Skeletal muscle satellite cell (primary cell): ENCODE measurements at regions not wholly inside any gene's neighbourhood (a gene's known extent, or its start where the extent isn't known, plus 50 kb on each side); places are given as distances from the start of the nearest gene placed in this dataset.

ENCODE experiments used
- H3K27me3 ChIP-seq: 2 replicates; pipeline ENCODE4 v1.7.0; 2013; ENCODE audit warnings: low read length; ENCODE audit not compliant: control insufficient read depth, insufficient read depth
- H3K36me3 ChIP-seq: 2 replicates; pipeline ENCODE4 v1.7.0; 2013; ENCODE audit warnings: mild to moderate bottlenecking, control low read depth, low read length; ENCODE audit not compliant: insufficient read depth
- H3K4me1 ChIP-seq: 2 replicates; pipeline ENCODE4 v1.7.0; 2013; ENCODE audit warnings: low read length; ENCODE audit not compliant: control insufficient read depth, insufficient read depth
- H3K4me2 ChIP-seq: 2 replicates; pipeline ENCODE4 v1.7.0; 2013; ENCODE audit warnings: mild to moderate bottlenecking, low read length
- H3K4me3 ChIP-seq: 2 replicates; pipeline ENCODE4 v1.7.0; 2013; ENCODE audit warnings: low read length
- H3K9ac ChIP-seq: 2 replicates; pipeline ENCODE4 v1.7.0; 2013; ENCODE audit warnings: mild to moderate bottlenecking, low read depth, low read length, moderate library complexity
- H3K9me3 ChIP-seq: replicated peaks from 2 replicates; pipeline ENCODE4 v1.7.0; 2013; ENCODE audit warnings: mild to moderate bottlenecking, control low read depth, low read length

DNA sequence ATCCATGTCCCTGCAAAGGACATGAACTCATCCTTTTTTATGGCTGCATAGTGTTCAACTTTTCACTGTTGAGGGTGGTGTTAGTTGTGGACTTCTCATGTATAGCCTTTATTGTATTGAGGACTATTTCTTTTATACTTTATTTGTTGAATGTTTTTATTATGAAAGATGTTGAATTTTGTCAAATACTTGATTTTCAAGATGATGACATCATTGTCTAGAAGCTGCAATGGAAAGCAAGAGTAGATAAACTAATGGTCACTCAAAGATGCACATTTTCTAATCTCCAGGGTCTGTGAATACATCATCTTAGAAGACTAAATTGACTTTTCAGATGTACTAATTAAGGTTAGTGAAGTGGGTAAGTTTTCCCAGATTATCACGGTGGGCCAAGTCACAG, 1117.0 kb downstream of the DSC3 start:
- Histone ChIP-seq H3K4me3 (no peak overlapping the region), H3K27me3 (no peaks in the 10 kb centered on the region), H3K36me3 (no peaks in the 10 kb centered on the region), H3K9me3 (no peaks in the 10 kb centered on the region), H3K9ac (no peak overlapping the region), H3K4me1 (no peaks in the 10 kb centered on the region), H3K4me2 (no peak overlapping the region)

GRCh38 chr18:29912351-29912750, 1130.2 kb downstream of the DSC3 start:
- Histone ChIP-seq H3K36me3 (no peaks in the 10 kb centered on the region), H3K27me3 (peaks cover 3% of the 10 kb centered on the region), H3K9ac (no peak overlapping the region), H3K9me3 (no peaks in the 10 kb centered on the region), H3K4me2 (no peak overlapping the region), H3K4me1 (no peaks in the 10 kb centered on the region), H3K4me3 (no peak overlapping the region)

- no peak overlapping the region for H3K9ac ChIP-seq
- no peaks in the 10 kb centered on the region for H3K4me1 ChIP-seq
- no peaks in the 10 kb centered on the region for H3K36me3 ChIP-seq
Observed at GRCh38 chr18:29892960-29893558, 1149.5 kb downstream of the DSC3 start.

DNA sequence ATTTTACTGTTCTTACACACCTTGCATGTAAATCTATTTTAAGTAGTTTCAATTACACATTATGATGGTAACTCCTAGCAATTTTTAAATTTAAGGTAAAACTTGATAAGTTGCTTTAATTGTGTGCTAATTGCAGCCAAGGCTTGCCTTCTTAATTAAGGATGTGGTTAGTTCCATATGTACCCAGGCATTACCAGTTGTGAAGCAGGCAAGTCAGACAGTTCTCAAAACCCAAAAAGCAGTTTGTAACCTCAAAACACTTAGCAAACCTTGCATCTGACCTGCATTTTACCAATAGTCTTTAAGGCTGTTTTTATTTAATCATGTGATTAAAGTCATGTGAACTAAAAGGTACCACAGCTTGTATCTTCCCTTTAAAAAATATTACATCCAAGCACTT, 1159.4 kb downstream of the DSC3 start:
- Histone ChIP-seq H3K27me3 (no peaks in the 10 kb centered on the region), H3K4me1 (no peaks in the 10 kb centered on the region), H3K9ac (no peak overlapping the region), H3K9me3 (no peaks in the 10 kb centered on the region), H3K36me3 (no peaks in the 10 kb centered on the region), H3K4me3 (no peak overlapping the region), H3K4me2 (no peak overlapping the region)

More at GRCh38 chr18:29892960-29893558, 1149.5 kb downstream of the DSC3 start:
- no peaks in the 10 kb centered on the region for H3K27me3 ChIP-seq
- H3K4me3 ChIP-seq = no peak overlapping the region
- H3K9me3 ChIP-seq = no peaks in the 10 kb centered on the region
- H3K4me2 ChIP-seq = no peak overlapping the region

DNA sequence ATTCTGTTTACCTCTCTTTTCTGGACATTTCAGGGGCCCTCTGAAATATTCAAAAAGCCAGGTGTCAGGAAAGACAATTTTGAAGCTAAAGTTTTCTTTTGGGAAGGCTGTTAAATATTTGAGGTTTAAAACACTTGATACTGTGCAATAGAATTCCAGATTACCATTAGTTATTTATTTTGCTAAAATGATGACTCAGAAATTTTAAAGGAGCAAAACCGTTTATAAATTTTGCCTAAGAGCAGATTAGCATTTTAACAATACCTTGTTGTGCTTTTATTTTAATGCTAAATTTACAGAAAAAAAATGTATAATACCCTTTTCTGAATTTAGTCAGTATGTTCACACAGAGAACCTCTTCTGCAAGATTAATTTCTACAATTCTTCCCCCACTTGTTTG, 1159.9 kb downstream of the DSC3 start:
- no peaks in the 10 kb centered on the region for H3K27me3 ChIP-seq
- H3K36me3 ChIP-seq = no peaks in the 10 kb centered on the region
- no peak overlapping the region for H3K9ac ChIP-seq
- H3K9me3 ChIP-seq = no peaks in the 10 kb centered on the region
- H3K4me1 ChIP-seq = no peaks in the 10 kb centered on the region
- no peak overlapping the region for H3K4me3 ChIP-seq
- no peak overlapping the region for H3K4me2 ChIP-seq

DNA sequence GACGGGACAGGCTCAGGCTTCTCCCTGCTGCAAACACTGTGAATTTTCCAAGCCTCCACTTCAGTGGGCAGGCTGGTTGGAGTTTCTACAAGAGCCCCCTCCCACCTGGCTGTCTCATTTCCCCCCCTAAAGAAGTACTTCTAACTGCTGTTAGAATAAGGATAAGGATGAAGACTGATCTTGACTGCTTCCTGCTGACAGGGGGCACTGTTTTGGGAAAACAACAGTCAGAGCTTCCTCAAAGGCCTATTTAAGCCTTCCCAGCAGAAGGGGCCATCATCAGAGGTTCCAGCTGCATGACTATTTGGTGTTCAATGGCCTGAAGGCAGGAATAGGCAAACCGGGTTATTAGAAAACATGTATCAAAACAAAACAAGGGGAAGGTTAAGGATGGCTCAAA, 1162.8 kb downstream of the DSC3 start:
- H3K9me3 ChIP-seq = no peaks in the 10 kb centered on the region
- no peaks in the 10 kb centered on the region for H3K4me1 ChIP-seq
- no peaks in the 10 kb centered on the region for H3K36me3 ChIP-seq
- no peak overlapping the region for H3K9ac ChIP-seq
- H3K4me2 ChIP-seq = no peak overlapping the region
- no peak overlapping the region for H3K4me3 ChIP-seq
- no peaks in the 10 kb centered on the region for H3K27me3 ChIP-seq

- H3K27me3 ChIP-seq = no peaks in the 10 kb centered on the region
- no peak overlapping the region for H3K4me2 ChIP-seq
- no peaks in the 10 kb centered on the region for H3K36me3 ChIP-seq
- no peaks in the 10 kb centered on the region for H3K9me3 ChIP-seq
- no peak overlapping the region for H3K9ac ChIP-seq
- H3K4me1 ChIP-seq = no peaks in the 10 kb centered on the region
- H3K4me3 ChIP-seq = no peak overlapping the region
Observed at GRCh38 chr18:29874519-29875098, 1167.9 kb downstream of the DSC3 start.

DNA sequence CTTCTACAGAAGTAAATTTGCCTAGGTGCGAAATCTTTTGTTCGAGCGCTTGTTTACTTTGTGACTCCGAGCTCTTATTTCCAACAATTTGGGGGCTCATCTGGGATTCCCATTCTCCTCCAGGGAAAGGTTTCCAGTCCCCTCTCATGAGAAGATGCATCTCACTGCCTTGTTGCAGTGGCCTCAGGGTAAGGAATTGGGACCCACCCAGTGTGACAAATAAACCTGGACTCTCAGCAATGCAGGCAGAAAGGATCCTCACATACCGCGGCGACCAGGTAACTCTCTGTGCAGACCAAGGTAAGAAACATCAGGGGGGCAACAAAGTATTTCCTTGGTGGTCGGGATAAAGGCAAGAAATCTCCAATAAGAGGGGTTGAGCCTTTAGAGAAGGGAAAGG, 1169.3 kb downstream of the DSC3 start:
- H3K4me3 ChIP-seq = no peak overlapping the region
- no peaks in the 10 kb centered on the region for H3K9me3 ChIP-seq
- no peak overlapping the region for H3K4me2 ChIP-seq
- H3K27me3 ChIP-seq = no peaks in the 10 kb centered on the region
- H3K36me3 ChIP-seq = no peaks in the 10 kb centered on the region
- no peaks in the 10 kb centered on the region for H3K4me1 ChIP-seq
- H3K9ac ChIP-seq = no peak overlapping the region

DNA sequence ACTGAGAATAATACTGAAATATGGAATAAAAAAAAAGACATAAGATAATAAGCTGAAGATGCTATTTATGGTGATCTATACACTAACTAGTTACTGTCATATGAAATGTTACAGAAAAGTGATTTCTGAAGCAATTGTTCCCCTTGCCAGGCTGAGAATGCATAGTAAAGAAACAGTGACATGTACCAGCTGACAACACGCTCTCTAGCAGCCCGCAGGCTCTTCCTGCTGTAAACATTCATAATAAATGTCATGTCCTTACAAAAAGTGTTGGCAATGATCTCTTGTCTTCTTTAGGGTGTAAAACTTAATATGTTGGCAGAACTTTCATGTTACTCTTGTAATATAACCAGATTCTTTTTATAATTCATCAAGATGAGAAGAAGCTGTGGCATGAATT, 1171.3 kb downstream of the DSC3 start:
- Histone ChIP-seq H3K36me3 (no peaks in the 10 kb centered on the region), H3K9me3 (no peaks in the 10 kb centered on the region), H3K9ac (no peak overlapping the region), H3K4me2 (no peak overlapping the region), H3K27me3 (no peaks in the 10 kb centered on the region), H3K4me1 (no peaks in the 10 kb centered on the region), H3K4me3 (no peak overlapping the region)

DNA sequence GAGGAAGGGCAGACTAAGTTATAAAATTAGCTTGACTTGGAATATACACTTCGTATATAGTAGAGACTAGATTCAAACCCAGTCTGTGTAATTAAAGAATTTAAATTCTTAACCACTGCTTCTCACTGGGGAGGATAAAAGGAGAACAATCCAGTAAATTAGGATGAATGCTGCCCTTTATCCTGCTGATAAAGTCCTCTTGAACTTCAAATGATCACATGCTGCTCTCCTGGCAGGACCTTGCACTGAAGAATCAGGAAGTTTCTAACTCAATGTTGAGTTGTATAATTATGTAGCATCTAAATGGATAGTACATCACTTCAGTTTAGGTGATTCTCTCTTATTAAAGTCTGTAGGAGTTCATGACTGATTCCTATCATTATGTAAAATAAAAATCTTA, 1179.7 kb downstream of the DSC3 start:
- Histone ChIP-seq H3K36me3 (no peaks in the 10 kb centered on the region), H3K27me3 (no peaks in the 10 kb centered on the region), H3K9me3 (no peaks in the 10 kb centered on the region), H3K4me3 (no peak overlapping the region), H3K9ac (no peak overlapping the region), H3K4me2 (no peak overlapping the region), H3K4me1 (no peaks in the 10 kb centered on the region)

DNA sequence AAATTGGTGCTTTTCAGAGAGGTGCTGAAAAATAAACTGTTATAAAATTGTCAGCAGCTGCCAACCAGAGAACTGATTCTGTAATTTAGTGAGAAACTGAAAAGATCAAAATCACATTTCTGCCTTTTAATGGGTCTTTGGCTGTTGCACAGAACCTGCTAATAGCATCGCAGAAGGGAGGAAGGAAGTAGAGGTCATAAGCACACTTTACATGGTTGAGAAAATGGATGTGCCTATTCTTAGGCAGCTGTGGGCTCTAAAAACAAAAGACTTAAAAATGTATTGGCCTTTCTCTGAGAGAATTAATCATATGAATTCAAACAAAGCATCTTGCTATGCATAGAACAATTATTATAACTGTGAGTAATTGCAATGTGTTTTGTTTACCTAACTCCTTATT, 1186.9 kb downstream of the DSC3 start:
- no peaks in the 10 kb centered on the region for H3K9me3 ChIP-seq
- no peaks in the 10 kb centered on the region for H3K36me3 ChIP-seq
- H3K27me3 ChIP-seq = no peaks in the 10 kb centered on the region
- no peak overlapping the region for H3K4me3 ChIP-seq
- peaks cover 14% of the 10 kb centered on the region for H3K4me1 ChIP-seq
- no peak overlapping the region for H3K9ac ChIP-seq
- no peak overlapping the region for H3K4me2 ChIP-seq

GRCh38 chr18:29853126-29853525, 1189.4 kb downstream of the DSC3 start:
- H3K36me3 ChIP-seq = no peaks in the 10 kb centered on the region
- no peak overlapping the region for H3K9ac ChIP-seq
- peaks cover 14% of the 10 kb centered on the region for H3K4me1 ChIP-seq
- H3K4me2 ChIP-seq = no peak overlapping the region
- H3K27me3 ChIP-seq = no peaks in the 10 kb centered on the region
- no peak overlapping the region for H3K4me3 ChIP-seq
- H3K9me3 ChIP-seq = no peaks in the 10 kb centered on the region
